NCI-H2196 (cell line): ENCODE measurements at regions not wholly inside any gene's neighbourhood (a gene's known extent, or its start where the extent isn't known, plus 50 kb on each side); places are given as distances from the start of the nearest gene placed in this dataset.
"Not testable (repeated sequence)": the region's sequence is repeated elsewhere in the genome, so short reads cannot be mapped to it uniquely, and the experiment has no call there.

ENCODE experiments used
- DNase-seq: peaks from one replicate; lab custom pipeline; 2025; ENCODE audit not compliant: unreplicated experiment; lab: John Stamatoyannopoulos, UW

DNA sequence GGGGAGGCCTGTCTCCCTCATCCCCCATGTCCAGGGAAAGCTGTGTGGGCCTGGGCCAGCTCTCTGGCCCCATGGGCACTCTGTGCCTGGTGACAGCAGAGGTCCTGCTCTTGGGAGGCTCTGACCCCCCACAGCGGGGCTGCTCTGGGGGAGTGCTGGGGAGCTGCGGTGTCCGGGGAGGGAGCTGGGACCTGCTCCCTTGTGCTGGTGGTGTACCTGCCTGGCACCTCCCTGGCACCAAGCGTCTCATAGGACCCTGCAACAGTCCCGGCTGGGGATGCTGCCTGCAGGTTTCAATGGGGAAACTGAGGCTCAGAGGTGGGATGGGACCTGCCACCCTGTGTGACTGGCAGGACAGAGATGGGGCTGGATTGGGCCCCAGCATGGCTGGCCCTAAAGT is 111.3 kb downstream of the KIF26A start:
- no peak for DNase-seq

GRCh38 chr14:104250175-104250574 is 111.8 kb downstream of the KIF26A start:
- DNase-seq, result no peak

DNA sequence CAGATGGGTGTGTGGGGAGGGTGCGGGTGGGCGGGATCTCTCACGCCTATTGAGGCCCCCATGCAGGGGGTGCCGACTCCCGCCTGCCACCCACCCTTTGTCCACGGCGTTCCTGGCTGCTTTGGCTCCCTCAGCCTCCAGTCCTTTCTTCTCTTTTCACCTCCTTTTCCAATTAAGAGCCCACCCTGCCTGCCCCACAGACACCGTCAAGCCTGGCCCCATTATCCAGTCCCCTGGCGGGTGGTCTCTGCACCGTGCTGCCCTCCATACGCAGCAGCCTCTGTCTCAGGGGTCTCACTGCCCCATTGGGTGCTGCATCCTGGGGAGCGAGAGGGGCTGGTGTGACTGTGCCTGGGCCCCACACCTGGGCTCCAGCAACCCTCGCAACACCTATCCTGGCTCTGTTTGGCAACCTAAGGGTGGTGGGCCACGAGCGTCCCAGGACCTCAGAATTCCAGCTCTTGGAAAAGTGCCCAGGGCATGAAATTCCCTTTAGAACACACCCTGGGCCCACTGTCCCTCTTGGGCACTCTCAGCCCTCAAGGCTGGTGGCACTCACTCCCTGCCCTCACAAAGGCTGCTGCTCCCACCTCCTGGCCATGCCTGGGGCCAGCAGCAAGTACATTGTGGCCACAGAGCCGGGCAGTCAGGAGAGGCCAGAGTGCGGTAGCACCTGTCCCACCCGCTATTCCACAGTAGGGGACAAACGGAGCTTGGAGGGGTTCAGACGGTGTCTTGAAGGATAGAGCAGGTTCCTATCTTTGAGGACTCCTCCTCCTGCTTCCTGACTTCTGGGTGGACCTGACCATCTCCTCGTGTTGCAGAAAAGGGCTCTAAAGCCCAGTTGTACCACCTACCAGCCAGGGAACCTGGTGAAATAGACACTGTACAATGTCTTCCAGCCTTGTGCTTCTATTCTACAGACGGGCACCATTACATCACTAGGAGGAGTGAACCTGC is 114.1 kb downstream of the KIF26A start:
- DNase-seq, result no peak

GRCh38 chr14:104253223-104253822 is 114.9 kb downstream of the KIF26A start:
- DNase-seq, result no peak

GRCh38 chr14:104253901-104254353 is 115.5 kb downstream of the KIF26A start:
- no peak for DNase-seq

GRCh38 chr14:104254735-104255400 is 116.5 kb downstream of the KIF26A start:
- DNase-seq, result no peak

GRCh38 chr14:104256025-104256424 is 117.6 kb downstream of the KIF26A start:
- no peak for DNase-seq

GRCh38 chr14:104262515-104263514 is 124.4 kb downstream of the KIF26A start:
- DNase-seq, result no peak

DNA sequence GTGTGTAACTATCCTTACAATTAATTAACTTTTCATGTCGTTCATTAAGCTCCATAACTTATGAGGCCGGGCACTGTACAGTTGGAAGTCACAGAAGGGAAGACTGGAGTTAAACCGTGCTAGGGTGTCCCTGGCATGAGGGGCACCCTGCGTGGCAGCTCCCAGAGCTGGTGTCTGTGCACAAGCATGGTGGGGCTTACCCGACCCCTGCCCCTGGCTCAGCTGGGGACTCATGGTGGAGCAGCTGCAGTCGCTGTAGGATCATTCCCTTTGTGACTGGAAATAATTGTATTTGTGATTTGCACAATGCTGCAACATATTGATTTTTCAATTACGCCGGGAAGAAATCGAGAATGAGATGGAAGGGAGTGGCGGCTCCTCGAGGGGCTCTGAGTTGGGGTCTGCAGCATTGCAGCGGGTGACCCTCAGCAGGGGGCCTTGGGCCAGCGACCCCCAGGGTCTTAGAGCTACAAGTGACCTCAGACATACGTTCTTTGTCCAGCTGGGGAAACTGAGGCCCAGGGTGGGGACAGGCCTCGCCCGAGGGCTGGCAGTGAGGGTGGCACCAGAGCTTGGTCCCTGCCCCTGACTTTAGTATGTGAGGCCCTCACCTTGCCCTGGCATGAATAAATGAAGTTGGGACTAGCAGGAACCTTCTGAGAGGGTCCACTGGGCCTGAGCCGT is 125.4 kb downstream of the KIF26A start:
- DNase-seq, result no peak

DNA sequence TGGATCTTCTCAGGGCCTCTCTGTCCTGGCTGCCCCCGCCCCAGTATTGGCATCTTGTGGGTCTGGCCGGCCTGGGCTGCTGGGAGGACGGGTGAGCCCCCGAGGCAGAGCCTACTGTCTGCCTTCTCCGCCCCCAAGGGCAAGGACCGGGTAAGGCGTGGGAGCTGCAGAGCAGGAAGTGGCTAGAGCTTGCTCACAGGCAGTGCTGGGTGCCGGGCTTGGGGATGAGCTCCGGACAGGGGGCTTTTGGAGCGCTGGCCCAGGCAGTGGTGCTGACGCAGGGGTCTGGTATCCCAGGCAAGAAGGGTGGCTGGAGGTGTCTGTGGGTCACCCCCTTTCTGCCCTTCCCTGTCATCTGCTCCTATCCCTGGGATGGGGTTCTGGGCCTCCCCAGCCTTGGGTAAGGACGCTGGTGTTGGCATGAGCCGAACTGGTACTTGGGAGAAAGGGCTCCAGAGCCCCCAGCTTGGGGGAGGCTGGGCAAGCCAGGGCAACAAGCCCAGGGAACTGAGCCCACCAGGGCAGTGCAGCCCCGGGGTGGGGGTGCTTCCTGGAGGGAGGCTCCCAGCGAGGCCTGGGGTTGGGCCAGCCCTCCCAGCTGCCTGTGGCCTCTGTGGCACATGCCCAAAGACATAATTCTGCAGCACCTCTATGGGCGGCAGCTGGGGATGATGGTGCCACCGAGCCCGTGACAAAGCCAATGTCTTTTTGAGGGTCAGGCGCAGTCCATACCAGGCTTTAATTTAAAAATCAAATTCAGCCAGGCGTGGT is 126.3 kb downstream of the KIF26A start:
- DNase-seq, result no peak

DNA sequence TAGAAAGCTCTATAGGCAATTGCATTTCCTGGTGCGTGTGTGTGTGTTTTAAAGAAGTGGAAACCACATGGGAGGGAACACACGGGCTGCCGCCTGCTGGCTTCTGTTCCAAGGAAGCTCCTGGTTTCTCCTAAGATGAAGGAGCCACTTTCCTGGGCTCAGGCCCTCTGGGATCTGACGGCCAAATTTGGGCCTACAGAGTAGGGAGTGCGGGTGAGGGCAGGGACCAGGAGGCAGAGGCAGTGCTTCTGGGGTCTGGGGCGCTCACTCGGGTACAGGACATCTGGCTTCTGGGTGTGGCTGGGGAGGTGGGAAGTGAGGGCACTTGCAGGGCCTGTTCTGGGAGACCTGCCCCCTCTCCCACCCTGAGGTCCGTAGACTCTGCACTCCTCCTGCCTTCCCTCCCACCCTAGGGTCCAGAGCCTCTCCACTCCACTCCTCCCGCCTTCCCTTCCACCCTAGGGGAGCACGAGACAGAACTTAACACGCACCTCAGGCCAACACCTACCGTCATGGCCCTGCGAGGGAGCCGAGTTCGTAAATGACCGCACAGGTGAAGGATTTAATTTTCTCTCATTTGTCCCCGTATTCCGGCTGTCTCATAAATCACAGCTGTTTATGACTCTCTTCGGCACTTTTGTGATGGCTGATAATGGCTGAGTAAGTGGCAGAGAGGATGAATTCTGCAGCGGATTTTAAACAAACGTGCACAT is 127.7 kb downstream of the KIF26A start:
- DNase-seq, result no peak

GRCh38 chr14:104266631-104267575 is 128.5 kb downstream of the KIF26A start:
- DNase-seq, result no peak

DNA sequence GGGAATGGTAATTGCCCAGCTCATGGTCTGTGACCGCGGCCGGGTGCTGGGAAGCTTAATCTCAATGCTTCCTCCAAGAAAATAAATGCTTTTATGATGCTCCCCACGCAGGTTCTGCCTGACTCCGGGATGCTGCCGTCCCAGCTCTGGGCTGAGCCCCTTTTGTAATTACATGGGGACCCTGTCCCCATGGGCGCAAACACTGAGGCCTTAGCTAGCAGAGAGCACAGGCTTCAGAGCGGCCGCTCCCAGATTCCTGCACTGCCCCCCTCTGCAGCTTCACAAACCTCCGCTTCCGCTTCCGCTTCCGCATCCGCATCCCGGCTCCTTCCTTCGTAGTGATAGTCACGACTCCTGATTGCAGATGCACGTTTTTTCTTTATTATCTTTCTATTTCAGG is 129.5 kb downstream of the KIF26A start:
- no peak for DNase-seq

- no peak for DNase-seq
Measured at GRCh38 chr14:104268295-104268694, 129.9 kb downstream of the KIF26A start.

DNA sequence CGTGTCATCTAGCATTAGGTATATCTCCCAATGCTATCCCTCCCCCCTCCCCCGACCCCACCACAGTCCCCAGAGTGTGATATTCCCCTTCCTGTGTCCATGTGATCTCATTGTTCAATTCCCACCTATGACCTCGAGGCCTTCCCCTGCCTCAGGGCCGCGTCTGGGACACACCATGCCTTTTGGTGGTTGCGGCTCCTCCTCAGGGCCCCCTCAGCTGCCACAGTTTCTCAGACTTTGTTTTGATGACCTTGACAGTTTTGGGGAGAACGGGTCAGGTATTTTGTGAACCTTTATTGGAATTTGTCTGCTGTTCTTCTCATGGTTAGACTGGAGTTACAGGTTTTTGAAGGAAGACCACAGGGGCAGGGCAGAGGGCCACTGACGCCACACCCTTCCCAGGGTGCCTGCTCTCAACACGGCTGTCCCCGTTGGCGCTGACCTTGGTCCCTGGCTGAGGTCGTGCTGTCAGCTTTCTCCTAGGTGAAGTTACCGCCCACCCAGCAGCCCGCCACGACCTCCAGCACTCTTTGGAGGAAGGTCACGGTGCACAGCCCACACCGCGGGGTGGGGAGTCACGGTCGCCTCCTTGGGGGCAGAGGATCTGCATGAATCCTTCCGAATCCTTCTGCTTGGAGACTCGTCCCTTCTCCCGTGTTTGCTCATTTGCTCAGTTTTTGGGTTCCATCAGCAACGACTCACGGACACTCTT is 130.5 kb downstream of the KIF26A start:
- DNase-seq, result no peak

GRCh38 chr14:104269511-104270241 is 131.3 kb downstream of the KIF26A start:
- DNase-seq, result not testable (repeated sequence)
